WERI-Rb-1 (cell line): ENCODE measurements at regions not wholly inside any gene's neighbourhood (a gene's known extent, or its start where the extent isn't known, plus 50 kb on each side); places are given as distances from the start of the nearest gene placed in this dataset.

Source experiments
- DNase-seq: peaks from one replicate; pipeline ENCODE4 v3.0.0-alpha.2; 2020
- H3K27ac ChIP-seq: fragments of 250-450 bp; sonication (Bioruptor Pico); 2 replicates; pipeline ENCODE4 v1.5.1; 2020; ENCODE audit warnings: mild to moderate bottlenecking, moderate library complexity
- H3K27me3 ChIP-seq: fragments of 250-450 bp; sonication (Bioruptor Pico); 2 replicates; pipeline ENCODE4 v1.5.1; 2021; ENCODE audit warnings: mild to moderate bottlenecking, low read depth, moderate library complexity; ENCODE audit not compliant: insufficient read depth, severe bottlenecking
- H3K36me3 ChIP-seq: fragments of 250-450 bp; sonication (Bioruptor Pico); 2 replicates; pipeline ENCODE4 v1.5.1; 2020; ENCODE audit warnings: mild to moderate bottlenecking, moderate library complexity
- H3K4me3 ChIP-seq: 2 replicates; pipeline ENCODE4 v1.5.1; 2011; ENCODE audit warnings: low read depth, mild to moderate bottlenecking, control low read depth, low read length
- H3K9me3 ChIP-seq: fragments of 250-450 bp; sonication (Bioruptor Pico); 2 replicates; pipeline ENCODE4 v1.5.1; 2021; ENCODE audit warnings: mild to moderate bottlenecking, moderate library complexity; ENCODE audit not compliant: severe bottlenecking
- TF ChIP-seq, protein P1 (sequence below): IDR thresholded peaks from 2 replicates; pipeline ENCODE4 v1.5.1; 2011; ENCODE audit warnings: low read depth, mild to moderate bottlenecking, control low read depth, inconsistent platforms, low read length

DNA sequence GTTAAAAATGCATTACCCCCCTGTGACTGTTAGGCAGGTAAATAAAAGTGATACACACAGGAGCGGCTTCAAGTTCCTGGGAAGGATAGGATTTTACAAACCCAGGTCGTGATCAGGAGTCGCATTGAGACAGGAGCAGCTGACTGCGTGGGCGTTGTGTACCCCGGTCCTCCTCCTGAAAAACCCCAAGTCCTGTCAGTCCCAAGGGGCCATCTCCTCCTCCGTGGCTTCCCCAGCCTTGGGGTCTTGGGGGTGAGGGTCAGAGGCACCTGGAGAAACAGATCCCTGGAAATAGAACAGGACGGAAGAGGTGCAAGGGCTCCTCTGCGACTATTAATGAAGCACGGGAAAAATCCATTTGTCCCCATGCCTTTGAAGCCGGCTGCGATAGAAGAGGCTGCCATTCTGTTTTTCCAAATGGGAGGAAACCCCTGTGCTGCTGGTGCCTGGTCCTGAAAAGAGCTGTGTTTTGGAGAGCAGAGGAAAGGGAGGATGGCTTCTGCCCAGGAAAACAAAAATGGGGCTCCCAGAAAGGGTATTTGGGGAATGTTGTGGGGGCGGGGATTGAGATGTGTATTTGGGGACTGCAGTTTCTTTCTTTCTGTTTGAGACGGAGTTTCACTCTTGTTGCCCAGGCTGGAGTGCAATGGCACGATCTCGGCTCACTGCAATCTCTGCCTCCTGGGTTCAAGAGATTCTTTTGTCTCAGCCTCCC is 143.1 kb downstream of the ZNF664 start:
- Histone ChIP-seq H3K9me3 (no peaks in the 10 kb centered on the region), H3K4me3 (no peak overlapping the region), H3K36me3 (no peaks in the 10 kb centered on the region), H3K27ac (no peak overlapping the region), H3K27me3 (no peaks in the 10 kb centered on the region)
- TF ChIP-seq, protein P1, sequence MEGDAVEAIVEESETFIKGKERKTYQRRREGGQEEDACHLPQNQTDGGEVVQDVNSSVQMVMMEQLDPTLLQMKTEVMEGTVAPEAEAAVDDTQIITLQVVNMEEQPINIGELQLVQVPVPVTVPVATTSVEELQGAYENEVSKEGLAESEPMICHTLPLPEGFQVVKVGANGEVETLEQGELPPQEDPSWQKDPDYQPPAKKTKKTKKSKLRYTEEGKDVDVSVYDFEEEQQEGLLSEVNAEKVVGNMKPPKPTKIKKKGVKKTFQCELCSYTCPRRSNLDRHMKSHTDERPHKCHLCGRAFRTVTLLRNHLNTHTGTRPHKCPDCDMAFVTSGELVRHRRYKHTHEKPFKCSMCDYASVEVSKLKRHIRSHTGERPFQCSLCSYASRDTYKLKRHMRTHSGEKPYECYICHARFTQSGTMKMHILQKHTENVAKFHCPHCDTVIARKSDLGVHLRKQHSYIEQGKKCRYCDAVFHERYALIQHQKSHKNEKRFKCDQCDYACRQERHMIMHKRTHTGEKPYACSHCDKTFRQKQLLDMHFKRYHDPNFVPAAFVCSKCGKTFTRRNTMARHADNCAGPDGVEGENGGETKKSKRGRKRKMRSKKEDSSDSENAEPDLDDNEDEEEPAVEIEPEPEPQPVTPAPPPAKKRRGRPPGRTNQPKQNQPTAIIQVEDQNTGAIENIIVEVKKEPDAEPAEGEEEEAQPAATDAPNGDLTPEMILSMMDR = no peak
- DNase-seq = no peak

DNA sequence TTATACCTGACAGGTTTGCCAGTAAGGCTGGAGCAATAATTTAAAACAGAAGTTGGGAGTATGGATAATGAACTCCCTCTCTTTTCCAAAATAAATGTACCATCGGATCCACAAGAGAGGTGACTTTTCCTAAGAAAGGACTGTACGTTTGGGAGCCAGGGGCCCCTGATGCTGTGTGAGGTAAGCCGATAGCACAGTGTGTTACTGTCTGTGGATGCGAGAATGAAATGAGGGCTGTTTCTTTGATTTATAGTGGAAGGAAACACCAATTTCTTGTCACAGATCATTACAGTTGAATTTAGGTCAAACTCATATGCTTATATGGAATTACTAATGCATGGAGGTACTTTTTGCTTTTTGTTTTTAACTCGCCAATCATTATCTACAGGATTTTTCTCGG is 147.7 kb downstream of the ZNF664 start:
- Histone ChIP-seq H3K36me3 (no peaks in the 10 kb centered on the region), H3K9me3 (no peaks in the 10 kb centered on the region), H3K27ac (no peak overlapping the region), H3K27me3 (no peaks in the 10 kb centered on the region), H3K4me3 (no peak overlapping the region)
- TF ChIP-seq, protein P1 = no peak
- no peak for DNase-seq

DNA sequence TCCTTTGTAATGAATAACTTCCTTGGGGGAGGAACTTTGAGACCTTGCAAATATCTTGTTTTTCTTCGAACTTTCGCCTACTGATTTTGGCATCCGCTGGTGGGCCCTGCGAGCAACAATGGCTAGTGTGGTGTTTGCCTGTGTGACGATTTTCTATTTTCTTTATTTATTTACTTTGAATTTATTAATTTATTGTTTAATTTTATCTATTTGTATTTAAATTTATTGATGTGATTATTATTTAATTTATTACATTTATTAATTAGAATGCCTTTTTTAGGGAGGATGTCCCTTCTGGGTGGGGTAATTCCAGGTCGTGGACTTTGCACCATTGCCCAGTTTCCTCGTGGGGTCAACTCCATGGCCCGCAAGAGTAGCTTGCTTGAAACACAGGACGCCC is 149.7 kb downstream of the ZNF664 start:
- no peaks in the 10 kb centered on the region for H3K9me3 ChIP-seq
- H3K36me3 ChIP-seq = no peaks in the 10 kb centered on the region
- TF ChIP-seq, protein P1 = no peak
- H3K27ac ChIP-seq = no peak overlapping the region
- no peak overlapping the region for H3K4me3 ChIP-seq
- no peak for DNase-seq
- H3K27me3 ChIP-seq = no peaks in the 10 kb centered on the region

DNA sequence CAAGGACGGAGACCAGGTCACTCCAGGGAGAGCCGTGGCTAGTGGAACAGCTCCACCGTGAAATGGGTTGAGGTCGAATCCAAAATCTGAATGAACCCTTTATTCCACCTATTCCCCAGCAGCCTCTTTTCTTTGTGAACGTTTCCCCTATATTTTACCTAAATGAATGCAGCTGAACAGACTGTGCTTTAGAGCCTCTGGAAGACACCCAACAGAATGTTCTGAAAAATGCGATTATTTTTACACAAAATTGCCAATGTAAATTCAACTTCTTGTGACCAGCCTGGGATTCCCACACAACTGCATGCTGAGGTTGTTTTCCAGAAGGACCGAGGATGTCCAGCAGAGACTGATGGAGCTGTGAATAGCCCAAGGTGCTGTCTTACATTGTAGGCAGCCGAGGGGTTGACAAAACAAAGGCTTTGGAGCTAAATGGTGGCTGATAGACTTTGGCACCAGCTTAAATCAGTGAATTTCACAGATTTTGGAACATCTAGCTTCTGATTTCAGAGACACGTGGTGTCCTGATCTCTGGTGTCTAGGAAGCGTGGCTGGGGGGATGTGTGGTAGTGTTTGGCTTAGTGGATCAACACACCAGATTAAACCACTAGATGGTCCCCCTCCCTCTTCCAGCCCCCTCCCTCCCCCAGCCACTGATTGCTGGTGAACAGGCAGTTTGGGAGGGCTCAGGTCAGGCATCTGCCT is 150.4 kb downstream of the ZNF664 start:
- H3K27me3 ChIP-seq = no peaks in the 10 kb centered on the region
- no peak for DNase-seq

DNA sequence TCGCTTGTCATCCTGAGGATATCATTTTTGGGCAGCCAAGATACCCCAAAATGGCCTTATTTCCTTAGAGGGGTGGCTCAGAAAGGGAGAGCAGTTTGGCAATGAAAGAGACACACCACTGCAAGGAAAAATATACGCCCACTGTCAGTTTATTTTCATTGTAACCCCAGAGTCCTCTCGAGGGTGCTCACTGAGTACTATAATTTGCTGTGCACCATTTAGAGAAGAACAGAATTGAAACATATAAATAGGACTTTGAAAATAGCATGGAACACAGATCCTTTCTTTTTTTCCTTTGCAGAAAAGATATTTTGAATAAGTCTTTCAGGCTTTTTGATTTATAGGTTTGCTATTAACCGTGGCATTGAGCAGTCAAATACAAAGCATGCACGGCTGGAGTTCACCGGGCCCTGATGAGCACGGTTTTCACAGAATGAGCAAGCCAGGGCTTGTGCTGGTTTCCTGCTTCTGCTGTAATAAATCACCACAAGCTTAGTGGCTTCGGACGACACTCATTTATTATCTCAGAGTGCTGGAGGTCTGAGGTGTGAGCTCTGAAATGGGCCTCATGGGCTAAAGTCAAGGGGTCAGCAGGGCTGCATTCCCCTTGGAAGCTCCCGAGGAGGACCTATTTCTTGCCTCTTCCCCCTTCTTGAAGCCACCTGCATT is 152.3 kb downstream of the ZNF664 start:
- H3K9me3 ChIP-seq = no peaks in the 10 kb centered on the region
- no peaks in the 10 kb centered on the region for H3K27me3 ChIP-seq
- no peaks in the 10 kb centered on the region for H3K36me3 ChIP-seq
- peak overlapping the region; percentile 29 for H3K27ac ChIP-seq
- no peak overlapping the region for H3K4me3 ChIP-seq
- TF ChIP-seq, protein P1 = no peak
- peak; percentile 59 for DNase-seq

More for the DNA sequence above, 150.4 kb downstream of the ZNF664 start:
- no peak overlapping the region for H3K27ac ChIP-seq
- H3K36me3 ChIP-seq = no peaks in the 10 kb centered on the region
- TF ChIP-seq, protein P1 = no peak
- no peak overlapping the region for H3K4me3 ChIP-seq
- H3K9me3 ChIP-seq = no peaks in the 10 kb centered on the region
